ENCODE measurements at regions not wholly inside any gene's neighbourhood (a gene's known extent, or its start where the extent isn't known, plus 50 kb on each side); places are given as distances from the start of the nearest gene placed in this dataset. TPM values are rescaled to one million over a fixed set of nuclear protein-coding genes. Genes with fewer than 3 reads are reported as not detected.
A peak's percentile ranks its signal among the peaks of the same experiment; 100 is the strongest.
"Not testable (repeated sequence)": the region's sequence is repeated elsewhere in the genome, so short reads cannot be mapped to it uniquely, and the experiment has no call there.

DNA sequence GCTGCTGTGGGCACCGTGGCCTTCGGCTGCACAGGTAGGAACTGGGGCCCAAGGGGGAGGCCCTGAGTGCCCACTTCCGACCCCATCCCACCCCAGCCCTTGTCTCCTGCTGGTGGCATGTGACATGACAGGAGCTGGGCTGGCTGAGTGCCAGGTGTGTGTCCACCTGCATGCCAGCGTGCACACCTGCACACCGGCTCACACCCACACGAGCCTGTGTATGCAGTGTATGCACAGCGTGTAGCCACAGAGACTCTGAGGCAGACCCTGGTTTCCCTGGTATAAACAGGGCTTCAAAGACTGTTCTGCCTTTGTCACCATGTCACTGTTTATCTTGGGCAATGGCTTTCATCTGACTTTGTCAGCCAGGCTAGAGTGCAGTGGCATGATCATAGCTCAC lies 362.1 kb upstream of the ZNF722 start:
- H3F3A ChIP-seq (ENCODE audit: insufficient read depth, low read depth); H3K27me3 ChIP-seq (ENCODE audit: insufficient read depth, low read depth); H3K27ac ChIP-seq; H3K4me3 ChIP-seq; H2AFZ ChIP-seq; H4K20me1 ChIP-seq (ENCODE audit: insufficient read depth); H3K4me1 ChIP-seq (replicated peaks; ENCODE audit: insufficient read depth); H3K36me3 ChIP-seq (ENCODE audit: low read depth); intact Hi-C loops (cut with micrococcal nuclease; ENCODE audit: unreplicated experiment); H3K9me2 ChIP-seq (ENCODE audit: insufficient read depth); BruUV-seq (replicated peaks); DNase-seq; H3K79me2 ChIP-seq (ENCODE audit: low read depth); CTCF ChIA-PET; H3K9me3 ChIP-seq (ENCODE audit: insufficient read depth, low read depth); H3K4me2 ChIP-seq; POLR2A ChIA-PET (ENCODE audit: unreplicated experiment): not testable (repeated sequence)

DNA sequence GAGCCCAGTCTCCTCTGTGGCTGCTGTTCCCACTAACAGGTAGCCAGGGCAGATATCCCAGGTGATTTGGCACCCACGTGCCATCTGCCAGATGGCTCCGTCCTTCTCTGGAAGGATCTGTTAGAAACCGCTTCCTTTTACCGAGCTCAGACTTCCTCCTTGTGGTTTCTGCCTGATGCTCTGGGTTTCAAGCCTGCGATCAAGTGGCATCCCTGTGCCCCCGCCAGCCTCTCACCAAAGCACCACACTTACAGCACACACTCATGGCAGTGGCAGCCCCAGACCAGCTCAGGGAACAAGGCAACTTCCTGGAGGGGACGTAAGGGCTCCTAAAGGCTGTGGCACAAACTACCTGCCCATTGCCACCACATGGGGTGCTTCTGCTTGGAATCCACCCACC lies 333.1 kb upstream of the ZNF722 start:
- H3K79me2 ChIP-seq (ENCODE audit: low read depth); H3F3A ChIP-seq (ENCODE audit: insufficient read depth, low read depth); intact Hi-C loops (cut with micrococcal nuclease; ENCODE audit: unreplicated experiment); DNase-seq; H3K9me3 ChIP-seq (ENCODE audit: insufficient read depth, low read depth); H3K27ac ChIP-seq; H4K20me1 ChIP-seq (ENCODE audit: insufficient read depth); H3K27me3 ChIP-seq (ENCODE audit: insufficient read depth, low read depth); H3K4me3 ChIP-seq; H3K36me3 ChIP-seq (ENCODE audit: low read depth); H3K4me1 ChIP-seq (replicated peaks; ENCODE audit: insufficient read depth); CTCF ChIA-PET; H3K4me2 ChIP-seq; POLR2A ChIA-PET (ENCODE audit: unreplicated experiment); BruUV-seq (replicated peaks); H2AFZ ChIP-seq; H3K9me2 ChIP-seq (ENCODE audit: insufficient read depth): not testable (repeated sequence)

DNA sequence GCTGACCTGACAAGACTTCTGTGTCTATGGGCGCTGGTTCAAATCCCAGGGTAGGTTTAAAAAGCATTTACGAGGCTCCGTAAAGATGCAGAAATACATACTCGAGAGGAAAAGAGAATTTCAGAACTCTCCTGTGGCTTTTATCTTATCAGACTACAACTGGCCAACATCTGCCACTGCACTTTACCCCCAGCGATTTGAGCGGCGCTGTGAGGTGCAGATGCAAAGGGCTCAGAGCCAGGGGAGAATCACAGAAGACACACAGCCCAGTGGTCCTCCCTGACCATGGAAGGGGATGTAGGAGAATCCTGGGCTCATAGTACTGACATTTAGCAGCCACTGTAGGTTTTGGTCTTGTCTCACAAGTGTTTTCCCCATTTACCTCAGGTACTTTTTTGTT lies 307.2 kb upstream of the ZNF722 start:
- DNase-seq = peak in 1 of 2 experiments; percentile 21
- H3K36me3 ChIP-seq (ENCODE audit: low read depth); H3K79me2 ChIP-seq (ENCODE audit: low read depth); H3K9me2 ChIP-seq (ENCODE audit: insufficient read depth); POLR2A ChIA-PET (ENCODE audit: unreplicated experiment); BruUV-seq (replicated peaks); H3K27ac ChIP-seq; H3K4me1 ChIP-seq (replicated peaks; ENCODE audit: insufficient read depth); H3K9me3 ChIP-seq (ENCODE audit: insufficient read depth, low read depth); H3F3A ChIP-seq (ENCODE audit: insufficient read depth, low read depth); H3K4me2 ChIP-seq; H3K27me3 ChIP-seq (ENCODE audit: insufficient read depth, low read depth); intact Hi-C loops (cut with micrococcal nuclease; ENCODE audit: unreplicated experiment); H4K20me1 ChIP-seq (ENCODE audit: insufficient read depth); CTCF ChIA-PET; H2AFZ ChIP-seq; H3K4me3 ChIP-seq: not testable (repeated sequence)

DNA sequence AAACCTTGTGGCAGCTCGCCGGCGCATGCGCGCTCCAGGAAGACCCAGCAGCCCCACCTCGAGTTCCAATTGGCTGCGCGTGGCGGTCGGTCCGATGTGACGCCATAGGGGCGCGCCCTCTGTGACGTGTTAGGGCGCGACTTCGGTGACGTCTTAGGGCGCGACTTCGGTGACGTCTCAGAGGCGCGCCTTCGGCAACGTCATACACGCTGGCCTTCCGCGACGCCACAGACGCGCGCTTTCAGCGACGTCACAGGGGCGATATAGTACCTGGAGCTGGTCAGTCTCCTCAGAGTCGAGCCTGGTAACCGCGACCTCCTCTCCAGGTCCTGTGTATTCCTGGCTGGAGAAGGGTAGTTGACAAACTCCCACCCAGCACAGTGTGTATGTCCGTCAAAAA lies 304.4 kb upstream of the ZNF722 start:
- H3K9me3 ChIP-seq (ENCODE audit: insufficient read depth, low read depth); DNase-seq; intact Hi-C loops (cut with micrococcal nuclease; ENCODE audit: unreplicated experiment); POLR2A ChIA-PET (ENCODE audit: unreplicated experiment); H3K27ac ChIP-seq; H3K9me2 ChIP-seq (ENCODE audit: insufficient read depth); H3F3A ChIP-seq (ENCODE audit: insufficient read depth, low read depth); H4K20me1 ChIP-seq (ENCODE audit: insufficient read depth); H3K4me3 ChIP-seq; H2AFZ ChIP-seq; H3K27me3 ChIP-seq (ENCODE audit: insufficient read depth, low read depth); BruUV-seq (replicated peaks); H3K79me2 ChIP-seq (ENCODE audit: low read depth); H3K36me3 ChIP-seq (ENCODE audit: low read depth); H3K4me1 ChIP-seq (replicated peaks; ENCODE audit: insufficient read depth); CTCF ChIA-PET; H3K4me2 ChIP-seq: not testable (repeated sequence)

Small RNA genes in the stretch of these regions (microRNA-seq; reads per million reads assigned to microRNA genes)
- not detected for gene MIR4283-2 (ENCODE audit: borderline number of aligned reads, borderline replicate concordance)
